ENCODE measurements at regions not wholly inside any gene's neighbourhood (a gene's known extent, or its start where the extent isn't known, plus 50 kb on each side); places are given as distances from the start of the nearest gene placed in this dataset.
A peak's percentile ranks its signal among the peaks of the same experiment; 100 is the strongest.

DNA sequence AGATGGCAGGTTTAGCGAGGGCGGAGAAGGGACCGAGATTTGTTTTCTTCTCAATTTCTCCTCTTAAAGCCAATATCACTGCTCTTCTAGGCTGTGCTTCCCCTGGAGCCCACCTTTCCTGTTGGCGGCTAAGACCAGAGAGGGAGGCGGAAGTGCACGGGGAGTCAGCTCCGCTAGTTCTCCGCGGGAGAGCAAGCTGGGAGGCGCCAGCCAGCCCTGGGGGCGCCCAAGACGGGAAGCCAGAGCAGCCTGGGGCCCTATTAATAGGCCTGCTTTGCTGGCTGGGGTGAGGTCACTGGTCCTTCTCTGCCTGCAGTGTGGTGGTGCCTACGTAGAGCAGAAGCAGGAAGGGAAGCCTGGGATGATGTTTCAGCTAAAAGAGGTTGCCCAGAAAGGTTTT is 61.6 kb downstream of the LSM5 start:
- no peak for DNase-seq (ENCODE audit: low read depth)
- no peak overlapping the region for H3K4me3 ChIP-seq (ENCODE audit: low read depth, low read length)
- TF ChIP-seq, protein P1, sequence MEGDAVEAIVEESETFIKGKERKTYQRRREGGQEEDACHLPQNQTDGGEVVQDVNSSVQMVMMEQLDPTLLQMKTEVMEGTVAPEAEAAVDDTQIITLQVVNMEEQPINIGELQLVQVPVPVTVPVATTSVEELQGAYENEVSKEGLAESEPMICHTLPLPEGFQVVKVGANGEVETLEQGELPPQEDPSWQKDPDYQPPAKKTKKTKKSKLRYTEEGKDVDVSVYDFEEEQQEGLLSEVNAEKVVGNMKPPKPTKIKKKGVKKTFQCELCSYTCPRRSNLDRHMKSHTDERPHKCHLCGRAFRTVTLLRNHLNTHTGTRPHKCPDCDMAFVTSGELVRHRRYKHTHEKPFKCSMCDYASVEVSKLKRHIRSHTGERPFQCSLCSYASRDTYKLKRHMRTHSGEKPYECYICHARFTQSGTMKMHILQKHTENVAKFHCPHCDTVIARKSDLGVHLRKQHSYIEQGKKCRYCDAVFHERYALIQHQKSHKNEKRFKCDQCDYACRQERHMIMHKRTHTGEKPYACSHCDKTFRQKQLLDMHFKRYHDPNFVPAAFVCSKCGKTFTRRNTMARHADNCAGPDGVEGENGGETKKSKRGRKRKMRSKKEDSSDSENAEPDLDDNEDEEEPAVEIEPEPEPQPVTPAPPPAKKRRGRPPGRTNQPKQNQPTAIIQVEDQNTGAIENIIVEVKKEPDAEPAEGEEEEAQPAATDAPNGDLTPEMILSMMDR (IDR thresholded peaks at IDR 0.05; ENCODE audit: insufficient read depth, low read depth, low read length): no peak

DNA sequence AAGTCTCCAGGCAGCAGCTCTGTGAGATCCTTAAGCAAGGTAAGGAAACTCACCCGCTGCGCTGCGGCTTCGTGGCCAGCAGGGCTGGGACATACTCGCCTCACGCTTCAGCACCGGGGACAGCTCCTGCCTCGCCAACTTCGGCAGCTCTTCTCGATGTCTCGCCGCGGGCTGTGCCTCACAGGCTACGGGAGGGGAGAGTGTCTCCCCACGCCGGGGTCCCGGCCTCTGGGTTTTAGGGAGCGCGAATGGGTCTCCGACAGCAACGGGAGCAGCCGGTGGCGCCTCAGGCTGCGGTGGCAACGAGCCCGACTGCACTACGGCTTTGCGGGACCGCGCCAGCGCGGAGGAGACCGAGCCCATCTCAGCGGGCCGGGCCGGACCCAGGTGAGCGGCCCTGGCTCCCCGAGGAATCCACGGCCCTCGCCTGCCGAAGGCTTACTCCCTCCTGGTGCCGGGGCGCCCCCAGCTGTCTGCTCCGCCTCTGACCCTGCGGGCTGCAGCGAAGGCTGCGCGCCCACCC is 62.4 kb downstream of the LSM5 start:
- peak; percentile 74 for DNase-seq (ENCODE audit: low read depth)
- H3K4me3 ChIP-seq (ENCODE audit: low read depth, low read length): no peak overlapping the region
- TF ChIP-seq, protein P1 (IDR thresholded peaks at IDR 0.05; ENCODE audit: insufficient read depth, low read depth, low read length): peak; percentile 55

DNA sequence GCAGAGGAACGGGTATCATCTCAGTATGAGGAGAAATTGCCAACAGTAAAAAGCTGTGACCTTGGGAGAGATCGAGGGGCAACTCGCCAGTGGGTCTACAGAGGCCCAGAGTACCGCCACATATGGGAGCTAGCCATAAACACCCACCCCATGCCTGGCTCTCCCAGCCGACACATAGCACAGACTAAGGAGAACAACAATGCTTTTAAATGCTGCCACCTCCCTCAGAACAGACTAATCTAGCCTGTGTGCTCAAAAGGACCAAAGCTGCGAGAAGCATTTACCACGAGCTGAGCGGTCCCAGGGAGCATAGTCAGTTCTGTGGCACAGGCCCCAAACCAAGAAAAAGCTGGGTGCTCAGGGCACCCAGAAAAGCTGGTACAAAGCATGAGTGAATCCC is 73.3 kb downstream of the LSM5 start:
- DNase-seq (ENCODE audit: low read depth): no peak
- TF ChIP-seq, protein P1 (IDR thresholded peaks at IDR 0.05; ENCODE audit: insufficient read depth, low read depth, low read length): no peak
- H3K4me3 ChIP-seq (ENCODE audit: low read depth, low read length): no peak overlapping the region

DNA sequence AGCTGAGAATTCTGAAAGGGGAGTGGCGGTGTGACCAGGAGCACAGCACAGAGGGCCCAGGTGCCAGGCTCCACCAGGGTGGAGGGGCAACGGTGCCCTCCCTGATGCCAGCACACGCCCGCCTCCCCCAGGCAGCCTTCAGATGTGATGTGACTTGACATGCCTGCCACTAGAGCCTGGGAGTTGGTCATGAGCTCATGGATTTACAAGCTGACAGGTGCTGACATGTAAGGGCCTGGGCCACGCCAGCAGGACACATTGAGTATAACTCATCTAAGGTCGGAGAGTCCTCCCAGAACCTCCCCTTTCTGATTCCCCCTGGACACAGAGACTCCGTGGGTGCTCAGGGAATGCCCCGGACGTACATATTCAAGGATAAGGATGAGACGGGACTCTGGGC is 74.2 kb downstream of the LSM5 start:
- no peak for DNase-seq (ENCODE audit: low read depth)
- no peak overlapping the region for H3K4me3 ChIP-seq (ENCODE audit: low read depth, low read length)
- TF ChIP-seq, protein P1 (IDR thresholded peaks at IDR 0.05; ENCODE audit: insufficient read depth, low read depth, low read length): no peak

DNA sequence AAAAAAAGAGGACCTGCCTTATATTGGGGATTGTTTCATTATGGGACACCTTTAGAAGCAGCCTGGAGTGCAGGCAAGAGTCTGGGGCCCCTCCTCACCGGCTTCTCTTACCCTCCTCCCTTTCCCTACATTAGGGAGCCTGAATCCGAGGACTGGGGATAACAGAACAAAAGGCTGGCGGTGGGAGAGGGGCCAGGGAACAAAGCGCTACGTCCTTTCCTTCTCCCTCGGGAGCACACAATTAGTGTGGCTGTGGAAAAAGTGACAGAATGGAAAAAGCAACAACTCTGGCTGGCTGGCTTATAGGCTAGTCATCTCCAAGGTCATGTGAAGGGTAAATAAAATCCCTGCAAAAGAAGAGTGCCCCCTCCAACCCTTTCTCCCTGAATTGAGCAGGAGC is 74.7 kb downstream of the LSM5 start:
- TF ChIP-seq, protein P1 (IDR thresholded peaks at IDR 0.05; ENCODE audit: insufficient read depth, low read depth, low read length): no peak
- no peak for DNase-seq (ENCODE audit: low read depth)
- H3K4me3 ChIP-seq (ENCODE audit: low read depth, low read length): no peak overlapping the region

DNA sequence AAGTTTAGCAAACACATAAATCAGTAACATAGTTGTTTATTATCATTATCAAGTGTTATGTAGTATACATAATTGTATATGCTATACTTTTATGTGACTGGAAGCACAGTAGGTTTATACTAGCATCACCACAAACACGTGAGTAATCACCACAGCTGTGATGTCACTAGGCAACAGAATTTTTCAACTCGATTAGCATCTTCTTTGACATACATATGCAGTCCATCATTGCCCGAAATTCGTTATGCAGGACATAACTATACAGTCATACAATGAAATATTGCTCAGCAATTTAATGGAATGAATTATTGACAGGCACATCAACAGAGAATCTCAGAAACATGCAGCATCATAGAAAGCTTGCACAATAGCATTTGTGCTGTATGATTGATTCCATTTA is 77.7 kb downstream of the LSM5 start:
- TF ChIP-seq, protein P1 (IDR thresholded peaks at IDR 0.05; ENCODE audit: insufficient read depth, low read depth, low read length): no peak
- no peak for DNase-seq (ENCODE audit: low read depth)
- no peak overlapping the region for H3K4me3 ChIP-seq (ENCODE audit: low read depth, low read length)

DNA sequence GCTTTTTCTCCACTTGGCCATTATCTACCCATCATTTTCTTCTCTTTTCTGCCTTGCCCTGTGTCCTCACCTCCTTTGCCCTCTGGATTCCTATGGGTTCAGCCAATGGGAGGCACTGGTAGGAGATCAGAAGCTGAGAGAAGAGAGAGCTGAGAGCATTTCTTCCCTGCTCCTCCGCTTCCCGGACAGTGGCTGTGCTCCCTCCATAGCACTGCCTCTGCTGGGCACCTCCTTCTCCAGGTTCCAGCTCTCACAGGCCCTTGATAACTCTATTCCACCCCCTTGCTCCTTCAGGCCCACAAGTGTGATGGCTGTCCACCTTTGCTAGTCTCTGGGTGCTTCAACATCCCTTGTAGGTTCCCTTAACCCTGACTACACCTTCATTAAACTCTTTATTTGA is 79.6 kb downstream of the LSM5 start:
- no peak for DNase-seq (ENCODE audit: low read depth)
- TF ChIP-seq, protein P1 (IDR thresholded peaks at IDR 0.05; ENCODE audit: insufficient read depth, low read depth, low read length): no peak
- H3K4me3 ChIP-seq (ENCODE audit: low read depth, low read length): no peak overlapping the region
